ENCODE measurements at regions not wholly inside any gene's neighbourhood (a gene's known extent, or its start where the extent isn't known, plus 50 kb on each side); places are given as distances from the start of the nearest gene placed in this dataset.
"Not testable (repeated sequence)": the region's sequence is repeated elsewhere in the genome, so short reads cannot be mapped to it uniquely, and the experiment has no call there.

DNA sequence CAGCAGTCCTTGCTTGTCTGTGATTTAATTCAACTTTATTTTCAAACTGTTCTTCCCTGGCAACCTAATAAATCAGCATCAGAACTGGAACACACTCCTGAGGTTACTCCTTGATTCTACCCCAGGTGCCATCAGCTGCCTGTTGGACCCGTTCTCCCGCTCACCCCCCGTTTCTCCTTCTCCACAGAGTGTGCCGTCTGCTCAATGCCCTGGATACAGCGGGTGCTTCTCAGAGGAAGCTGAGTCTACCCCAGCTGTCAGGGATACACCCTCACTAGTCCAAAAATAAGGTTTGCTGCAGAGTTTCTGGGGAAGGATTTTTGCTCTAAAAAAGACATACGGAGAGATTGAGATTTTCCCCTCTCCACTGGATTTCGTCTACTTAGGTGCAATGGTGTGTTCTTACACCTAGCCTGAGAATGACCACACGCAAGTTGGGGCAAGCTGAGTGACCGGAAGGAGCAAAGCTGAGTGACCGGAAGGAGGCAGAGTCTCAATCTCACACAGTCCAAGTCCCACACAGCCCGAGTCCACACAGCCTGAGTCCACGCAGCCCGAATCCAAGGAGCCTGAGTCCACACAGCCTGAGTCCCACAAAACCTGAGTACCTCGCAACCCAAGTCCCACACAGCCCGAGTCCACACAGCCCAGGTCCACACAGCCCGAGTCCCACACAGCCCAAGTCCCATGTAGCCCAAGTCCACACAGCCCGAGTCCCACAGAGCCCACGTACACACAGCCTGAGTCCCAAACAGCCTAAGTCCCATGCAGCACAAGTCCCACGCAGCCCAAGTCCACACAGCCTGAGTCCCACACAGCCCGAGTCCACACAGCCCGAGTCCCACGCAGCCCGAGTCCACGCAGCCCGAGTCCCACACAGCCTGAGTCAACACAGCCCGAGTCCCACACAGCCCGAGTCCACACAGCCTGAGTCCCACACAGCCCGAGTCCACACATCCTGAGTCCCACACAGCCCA lies 58.6 kb upstream of the DACT2 start:
- ChIA-PET CTCF (no interaction called here), POLR2A (no interaction called here)
- no peak overlapping the region for H3K27ac ChIP-seq (ENCODE audit: low read depth in 1 of 2, low read length in 2 of 2)
- intact Hi-C loops (cut with DNase I, micrococcal nuclease), result no loop called here
- H3K9me3 ChIP-seq (ENCODE audit: control insufficient read depth in 1 of 2, insufficient read depth in 1 of 2, low read length in 2 of 2), result peaks cover 0 to 58% of the 10 kb centered on the region in 2 experiments
- H3K4me3 ChIP-seq (ENCODE audit: low read length), result no peak overlapping the region
- H3K9me3 Mint-ChIP-seq, result no peaks in the 10 kb centered on the region
- no peak overlapping the region for H3K4me3 Mint-ChIP-seq
- TF ChIP-seq, protein P1, sequence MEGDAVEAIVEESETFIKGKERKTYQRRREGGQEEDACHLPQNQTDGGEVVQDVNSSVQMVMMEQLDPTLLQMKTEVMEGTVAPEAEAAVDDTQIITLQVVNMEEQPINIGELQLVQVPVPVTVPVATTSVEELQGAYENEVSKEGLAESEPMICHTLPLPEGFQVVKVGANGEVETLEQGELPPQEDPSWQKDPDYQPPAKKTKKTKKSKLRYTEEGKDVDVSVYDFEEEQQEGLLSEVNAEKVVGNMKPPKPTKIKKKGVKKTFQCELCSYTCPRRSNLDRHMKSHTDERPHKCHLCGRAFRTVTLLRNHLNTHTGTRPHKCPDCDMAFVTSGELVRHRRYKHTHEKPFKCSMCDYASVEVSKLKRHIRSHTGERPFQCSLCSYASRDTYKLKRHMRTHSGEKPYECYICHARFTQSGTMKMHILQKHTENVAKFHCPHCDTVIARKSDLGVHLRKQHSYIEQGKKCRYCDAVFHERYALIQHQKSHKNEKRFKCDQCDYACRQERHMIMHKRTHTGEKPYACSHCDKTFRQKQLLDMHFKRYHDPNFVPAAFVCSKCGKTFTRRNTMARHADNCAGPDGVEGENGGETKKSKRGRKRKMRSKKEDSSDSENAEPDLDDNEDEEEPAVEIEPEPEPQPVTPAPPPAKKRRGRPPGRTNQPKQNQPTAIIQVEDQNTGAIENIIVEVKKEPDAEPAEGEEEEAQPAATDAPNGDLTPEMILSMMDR (IDR thresholded peaks at IDR 0.05), result no peak
- no peaks in the 10 kb centered on the region for H3K27me3 ChIP-seq (ENCODE audit: control insufficient read depth in 1 of 2, insufficient read depth in 2 of 2, low read length in 2 of 2)
- no peak overlapping the region for H3K27ac Mint-ChIP-seq
- H3K4me1 ChIP-seq (ENCODE audit: insufficient read depth, low read length), result no peaks in the 10 kb centered on the region
- H3K36me3 ChIP-seq (ENCODE audit: insufficient read depth, low read length), result no peaks in the 10 kb centered on the region
- ATAC-seq (ENCODE audit: poor library complexity) (no peak), DNase-seq (no peak)
- no peaks in the 10 kb centered on the region for H3K27me3 Mint-ChIP-seq
- H3K4me1 Mint-ChIP-seq (ENCODE audit: low read depth), result no peaks in the 10 kb centered on the region
- H3K36me3 Mint-ChIP-seq (ENCODE audit: low read depth), result no peaks in the 10 kb centered on the region

DNA sequence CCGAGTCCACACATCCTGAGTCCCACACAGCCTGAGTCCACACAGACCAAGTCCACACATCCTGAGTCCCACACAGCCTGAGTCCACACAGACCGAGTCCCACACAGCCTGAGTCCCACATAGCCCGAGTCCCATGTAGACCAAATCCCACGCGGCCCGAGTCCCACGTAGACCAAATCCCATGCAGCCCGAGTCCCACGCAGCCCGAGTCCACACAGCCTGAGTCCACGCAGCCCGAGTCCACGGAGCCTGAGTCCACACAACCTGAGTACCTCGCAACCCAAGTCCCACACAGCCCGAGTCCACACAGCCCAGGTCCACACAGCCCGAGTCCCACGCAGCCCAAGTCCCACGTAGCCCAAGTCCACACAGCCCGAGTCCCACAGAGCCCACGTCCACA lies 60.0 kb upstream of the DACT2 start:
- intact Hi-C loops (cut with DNase I, micrococcal nuclease); H3K27me3 ChIP-seq (ENCODE audit: control insufficient read depth in 1 of 2, insufficient read depth in 2 of 2, low read length in 2 of 2); H3K4me1 ChIP-seq (ENCODE audit: insufficient read depth, low read length); H3K4me3 ChIP-seq (ENCODE audit: low read length); DNase-seq; CTCF ChIA-PET; H3K27ac Mint-ChIP-seq; H3K27ac ChIP-seq (ENCODE audit: low read depth in 1 of 2, low read length in 2 of 2); H3K27me3 Mint-ChIP-seq; H3K4me1 Mint-ChIP-seq (ENCODE audit: low read depth); ATAC-seq (ENCODE audit: poor library complexity); H3K36me3 Mint-ChIP-seq (ENCODE audit: low read depth); POLR2A ChIA-PET; H3K4me3 Mint-ChIP-seq; H3K36me3 ChIP-seq (ENCODE audit: insufficient read depth, low read length); H3K9me3 Mint-ChIP-seq: not testable (repeated sequence)
- H3K9me3 ChIP-seq (ENCODE audit: control insufficient read depth in 1 of 2, insufficient read depth in 1 of 2, low read length in 2 of 2), result peaks cover 0 to 66% of the 10 kb centered on the region in 2 experiments

DNA sequence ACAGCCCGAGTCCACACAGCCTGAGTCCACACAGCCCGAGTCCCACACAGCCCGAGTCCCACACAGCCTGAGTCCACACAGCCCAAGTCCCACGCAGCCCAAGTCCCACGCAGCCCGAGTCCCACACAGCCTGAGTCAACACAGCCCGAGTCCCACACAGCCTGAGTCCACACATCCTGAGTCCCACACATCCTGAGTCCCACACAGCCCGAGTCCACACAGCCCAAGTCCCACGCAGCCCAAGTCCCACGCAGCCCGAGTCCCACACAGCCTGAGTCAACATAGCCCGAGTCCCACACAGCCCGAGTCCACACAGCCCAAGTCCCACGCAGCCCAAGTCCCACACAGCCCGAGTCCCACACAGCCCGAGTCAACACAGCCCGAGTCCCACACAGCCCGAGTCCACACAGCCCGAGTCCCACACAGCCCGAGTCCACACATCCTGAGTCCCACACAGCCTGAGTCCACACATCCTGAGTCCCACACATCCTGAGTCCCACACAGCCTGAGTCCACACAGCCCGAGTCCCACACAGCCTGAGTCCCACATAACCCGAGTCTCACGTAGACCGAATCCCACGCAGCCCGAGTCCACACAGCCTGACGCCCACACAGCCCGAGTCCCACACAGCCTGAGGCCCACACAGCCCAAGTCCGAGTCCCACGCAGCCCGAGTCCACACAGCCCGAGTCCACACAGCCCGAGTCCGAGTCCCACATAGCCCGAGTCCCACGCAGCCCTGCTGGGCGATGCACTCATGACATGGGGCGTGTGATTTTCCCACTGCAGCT lies 60.6 kb upstream of the SMOC2 start:
- H3K4me3 Mint-ChIP-seq; H3K36me3 Mint-ChIP-seq (ENCODE audit: low read depth); H3K36me3 ChIP-seq (ENCODE audit: insufficient read depth, low read length); POLR2A ChIA-PET; CTCF ChIA-PET; H3K9me3 Mint-ChIP-seq; H3K4me1 Mint-ChIP-seq (ENCODE audit: low read depth); H3K27ac Mint-ChIP-seq; DNase-seq; H3K4me3 ChIP-seq (ENCODE audit: low read length); H3K27me3 ChIP-seq (ENCODE audit: control insufficient read depth in 1 of 2, insufficient read depth in 2 of 2, low read length in 2 of 2); H3K27me3 Mint-ChIP-seq; H3K4me1 ChIP-seq (ENCODE audit: insufficient read depth, low read length); H3K27ac ChIP-seq (ENCODE audit: low read depth in 1 of 2, low read length in 2 of 2); intact Hi-C loops (cut with DNase I, micrococcal nuclease); ATAC-seq (ENCODE audit: poor library complexity): not testable (repeated sequence)
- peaks cover 0 to 70% of the 10 kb centered on the region in 2 experiments for H3K9me3 ChIP-seq (ENCODE audit: control insufficient read depth in 1 of 2, insufficient read depth in 1 of 2, low read length in 2 of 2)

DNA sequence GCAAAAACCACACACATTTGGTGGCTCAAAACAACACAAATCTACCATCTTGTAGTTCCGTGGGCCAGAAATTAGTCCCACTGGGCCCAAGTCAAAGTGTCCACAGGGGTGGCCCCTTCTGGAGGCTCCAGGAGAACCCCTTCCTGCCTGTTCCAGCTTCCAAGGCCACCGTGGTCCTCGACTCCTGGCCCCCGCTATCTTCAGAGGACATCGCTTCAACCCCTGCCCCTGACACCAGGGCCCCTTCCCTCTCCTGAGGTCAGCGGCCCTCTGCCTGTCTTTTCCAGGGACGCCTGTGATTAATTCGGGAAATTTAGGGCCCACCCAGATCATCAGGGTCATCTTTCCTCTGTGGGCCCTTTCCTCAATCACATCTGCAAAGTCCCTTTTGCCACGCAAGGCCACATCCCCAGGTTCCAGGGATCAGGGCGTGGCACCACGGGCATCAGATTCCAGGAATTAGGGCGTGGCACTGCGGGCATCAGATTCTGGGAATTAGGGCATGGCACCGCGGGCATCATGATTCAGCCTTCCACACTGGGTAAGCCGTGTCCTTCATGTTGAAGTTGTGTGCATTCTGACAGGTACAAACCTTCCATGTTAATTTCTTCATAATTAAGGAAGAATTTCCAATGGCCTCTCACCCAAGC lies 59.9 kb upstream of the SMOC2 start:
- no peak overlapping the region for H3K27ac ChIP-seq (ENCODE audit: low read depth in 1 of 2, low read length in 2 of 2)
- Mint-ChIP-seq H3K27ac (no peak overlapping the region), H3K4me3 (no peak overlapping the region), H3K4me1 (ENCODE audit: low read depth) (no peaks in the 10 kb centered on the region), H3K9me3 (no peaks in the 10 kb centered on the region), H3K27me3 (no peaks in the 10 kb centered on the region), H3K36me3 (ENCODE audit: low read depth) (no peaks in the 10 kb centered on the region)
- TF ChIP-seq, protein P1 (IDR thresholded peaks at IDR 0.05), result no peak
- POLR2A ChIA-PET, result no interaction called here
- no peaks in the 10 kb centered on the region for H3K27me3 ChIP-seq (ENCODE audit: control insufficient read depth in 1 of 2, insufficient read depth in 2 of 2, low read length in 2 of 2)
- CTCF ChIA-PET, result no interaction called here
- no peak overlapping the region for H3K4me3 ChIP-seq (ENCODE audit: low read length)
- intact Hi-C loops (cut with DNase I, micrococcal nuclease), result no loop called here
- ATAC-seq (ENCODE audit: poor library complexity), result no peak
- no peaks in the 10 kb centered on the region for H3K36me3 ChIP-seq (ENCODE audit: insufficient read depth, low read length)
- H3K4me1 ChIP-seq (ENCODE audit: insufficient read depth, low read length), result no peaks in the 10 kb centered on the region
- H3K9me3 ChIP-seq (ENCODE audit: control insufficient read depth in 1 of 2, insufficient read depth in 1 of 2, low read length in 2 of 2), result peaks cover 0 to 70% of the 10 kb centered on the region in 2 experiments
- DNase-seq, result no peak
